IMR-90 (cell line): ENCODE measurements at regions not wholly inside any gene's neighbourhood (a gene's known extent, or its start where the extent isn't known, plus 50 kb on each side); places are given as distances from the start of the nearest gene placed in this dataset.

ENCODE experiments used
- ATAC-seq: fragments of 200-7000 bp; cut with Tn5 transposase; 2 replicates; pipeline ENCODE4 v1.9.1; 2020; ENCODE audit warnings: low read depth, mild to moderate bottlenecking, moderate library complexity
- BruUV-seq: library from RNA; stranded (reverse); fragments of 400-500 nt; replicated peaks from 2 replicates; lab custom pipeline; 2021; lab: Mats Ljungman, UMichigan
- CTCF ChIA-PET: fragments of 300-600 bp; formaldehyde crosslinking; extraction: SDS; loops from one replicate; lab custom pipeline; 2021; ENCODE audit warnings: antibody characterized with exemption; lab: Yijun Ruan, JAX
- POLR2A ChIA-PET: fragments of 300-600 bp; sonication (Branson Sonifier 250); formaldehyde crosslinking; loops from one replicate; lab custom pipeline; 2022; ENCODE audit warnings: antibody characterized with exemption; ENCODE audit not compliant: unreplicated experiment; lab: Charles Lee
- DNase-seq: peaks from one replicate; pipeline ENCODE4 v3.0.0; 2013
- H2AFZ ChIP-seq: replicated peaks from 2 replicates; pipeline ENCODE3; 2013; ENCODE audit warnings: low read length, mild to moderate bottlenecking; ENCODE audit not compliant: poor library complexity
- H2AK5ac ChIP-seq: 2 replicates; pipeline ENCODE4 v1.6.1; 2013; ENCODE audit warnings: low read depth, low read length, inconsistent platforms
- H2AK9ac ChIP-seq: replicated peaks from 2 replicates; pipeline ENCODE3; 2013; ENCODE audit warnings: mild to moderate bottlenecking, low read depth, low read length, moderate library complexity; ENCODE audit not compliant: poor library complexity
- H2BK120ac ChIP-seq: 2 replicates; pipeline ENCODE4 v1.6.1; 2013; ENCODE audit warnings: low read depth, low read length, inconsistent platforms
- H2BK15ac ChIP-seq: 3 replicates; pipeline ENCODE4 v1.6.1; 2013; ENCODE audit warnings: low read depth, low read length, inconsistent platforms
- H2BK20ac ChIP-seq: 2 replicates; pipeline ENCODE4 v1.6.1; 2013; ENCODE audit warnings: low read depth, mild to moderate bottlenecking, inconsistent platforms, low read length, moderate library complexity
- H2BK5ac ChIP-seq: 2 replicates; pipeline ENCODE4 v1.6.1; 2013; ENCODE audit warnings: mild to moderate bottlenecking, low read depth, low read length, inconsistent platforms; ENCODE audit not compliant: poor library complexity, severe bottlenecking
- H3K14ac ChIP-seq: replicated peaks from 2 replicates; pipeline ENCODE4 v1.6.1; 2013; ENCODE audit warnings: low read depth, low read length, inconsistent platforms
- H3K18ac ChIP-seq: 2 replicates; pipeline ENCODE4 v1.6.1; 2013; ENCODE audit warnings: low read depth, low read length, control low read depth
- H3K23ac ChIP-seq: 2 replicates; pipeline ENCODE4 v1.6.1; 2013; ENCODE audit warnings: low read depth, low read length, inconsistent platforms
- H3K27ac ChIP-seq: 2 replicates; pipeline ENCODE4 v1.5.1; 2013; ENCODE audit warnings: mild to moderate bottlenecking, control low read depth, low read length; ENCODE audit not compliant: insufficient read depth
- H3K27me3 ChIP-seq: 2 replicates; pipeline ENCODE4 v1.6.1; 2013; ENCODE audit warnings: low read length; ENCODE audit not compliant: control insufficient read depth, insufficient read depth
- H3K36me3 ChIP-seq: 2 replicates; pipeline ENCODE4 v1.6.1; 2013; ENCODE audit warnings: low read length, mixed read lengths; ENCODE audit not compliant: control insufficient read depth, insufficient read depth
- H3K4ac ChIP-seq: 2 replicates; pipeline ENCODE4 v1.6.1; 2013; ENCODE audit warnings: low read depth, low read length, inconsistent platforms
- H3K4me1 ChIP-seq: 2 replicates; pipeline ENCODE4 v1.6.1; 2013; ENCODE audit warnings: low read length, mixed read lengths; ENCODE audit not compliant: control insufficient read depth, insufficient read depth
- H3K4me2 ChIP-seq: 2 replicates; pipeline ENCODE4 v1.6.1; 2013; ENCODE audit warnings: low read depth, mild to moderate bottlenecking, control low read depth, low read length, moderate library complexity
- H3K4me3 ChIP-seq: 2 replicates; pipeline ENCODE4 v1.5.1; 2013; ENCODE audit warnings: low read depth, mild to moderate bottlenecking, control low read depth, low read length, moderate library complexity; ENCODE audit not compliant: insufficient read depth
- H3K56ac ChIP-seq: 2 replicates; pipeline ENCODE4 v1.6.1; 2013; ENCODE audit warnings: low read length, inconsistent platforms; ENCODE audit not compliant: insufficient read depth; ENCODE audit errors: extremely low read depth
- H3K79me1 ChIP-seq, 2 experiments: 2 replicates each; pipeline ENCODE4 v1.6.1; 2013; ENCODE audit warnings: low read length in 2 of 2, inconsistent platforms in 1 of 2, low read depth in 1 of 2
- H3K9ac ChIP-seq: 2 replicates; pipeline ENCODE4 v1.6.1; 2013; ENCODE audit warnings: low read depth, low read length, control low read depth
- H3K9me1 ChIP-seq: 2 replicates; pipeline ENCODE4 v1.6.1; 2013; ENCODE audit warnings: low read length, inconsistent platforms; ENCODE audit not compliant: insufficient read depth
- H3K9me3 ChIP-seq: 2 replicates; pipeline ENCODE4 v1.6.1; 2013; ENCODE audit warnings: low read length; ENCODE audit not compliant: control insufficient read depth, insufficient read depth
- H4K20me1 ChIP-seq: 2 replicates; pipeline ENCODE4 v1.6.1; 2013; ENCODE audit warnings: low read length, inconsistent platforms; ENCODE audit not compliant: insufficient read depth
- H4K5ac ChIP-seq: 2 replicates; pipeline ENCODE4 v1.6.1; 2013; ENCODE audit warnings: mild to moderate bottlenecking, low read depth, low read length, control low read depth
- H4K8ac ChIP-seq, 2 experiments: 2 replicates each; pipeline ENCODE4 v1.6.1; 2013; ENCODE audit warnings: low read depth in 2 of 2, low read length in 2 of 2, control low read depth in 1 of 2, inconsistent platforms in 1 of 2
- H4K91ac ChIP-seq: 2 replicates; pipeline ENCODE4 v1.6.1; 2013; ENCODE audit warnings: low read depth, low read length, inconsistent platforms; ENCODE audit not compliant: insufficient read depth
- MXI1 ChIP-seq: IDR thresholded peaks from 2 replicates; pipeline ENCODE4 v1.6.1; 2012; ENCODE audit warnings: low read depth, mild to moderate bottlenecking, low read length, moderate library complexity, borderline replicate concordance
- NFE2L2 ChIP-seq: fragments of 150-350 bp; IDR thresholded peaks from 2 replicates; pipeline ENCODE4 v1.6.1; 2016; ENCODE audit warnings: low read depth, mild to moderate bottlenecking, low read length
- WGBS, 2 experiments: methylation state at CpG; one replicate each; pipeline versions ENCODE4 v1.1.5 to v1.1.7; 2013; ENCODE audit warnings: missing lambda C conversion rate in 2 of 2; ENCODE audit not compliant: insufficient read length in 1 of 2; ENCODE audit errors: extremely low coverage in 2 of 2; 5-methylcytosine and 5-hydroxymethylcytosine counted together
- dilution Hi-C: fragments of 300-500 bp; cut with HindIII; formaldehyde crosslinking; loops from one replicate; pipeline ENCODE4 v1.14.3; 2018; ENCODE audit warnings: low sequenced_read_pairs; ENCODE audit not compliant: unreplicated experiment
- in situ Hi-C: fragments of 300-500 bp; cut with MboI; formaldehyde crosslinking; loops from 3 replicates; pipeline ENCODE4 v1.14.3; 2019; ENCODE audit warnings: low sequenced_read_pairs, inconsistent platforms, mixed read lengths
- intact Hi-C: fragments of 100-400 bp; cut with micrococcal nuclease; formaldehyde crosslinking; loops from 2 replicates; pipeline ENCODE4 v1.10.0; 2022

GRCh38 chr13:70357031-70357430, 248.8 kb upstream of the KLHL1 start:
- Histone ChIP-seq H3K36me3 (no peaks in the 10 kb centered on the region), H2AK9ac (no peak overlapping the region), H4K91ac (no peak overlapping the region), H3K18ac (no peak overlapping the region), H3K4me1 (no peaks in the 10 kb centered on the region), H3K9me3 (peaks cover 8% of the 10 kb centered on the region; the same call in 1 of the 2 replicates), H3K4me3 (no peak overlapping the region), H2BK5ac (no peak overlapping the region), H3K23ac (no peak overlapping the region), H4K5ac (no peak overlapping the region), H3K79me1 (no peaks in the 10 kb centered on the region), H3K27ac (no peak overlapping the region), H4K20me1 (no peaks in the 10 kb centered on the region), H3K9me1 (no peaks in the 10 kb centered on the region), H2BK120ac (no peak overlapping the region), H2AFZ (no peak overlapping the region), H3K56ac (no peak overlapping the region), H3K4me2 (no peak overlapping the region), H3K9ac (no peak overlapping the region), H3K27me3 (no peaks in the 10 kb centered on the region), H2AK5ac (no peak overlapping the region), H4K8ac (no peak overlapping the region), H3K14ac (no peak overlapping the region), H2BK15ac (no peak overlapping the region), H2BK20ac (no peak overlapping the region), H3K4ac (no peak overlapping the region)
- no CpG with 5 or more reads among the region's 1 CpG for whole genome bisulfite sequencing, 2 experiments
- intact Hi-C loops, result no loop called here
- DNase-seq, result no peak
- dilution Hi-C loops, result no loop called here
- CTCF ChIA-PET, result no interaction called here
- no peak for ATAC-seq
- no TSS peak for BruUV-seq
- in situ Hi-C loops, result no loop called here
- no peak for TF ChIP-seq NFE2L2
- no peak for TF ChIP-seq MXI1
- POLR2A ChIA-PET, result no interaction called here
